ENCODE measurements at regions not wholly inside any gene's neighbourhood (a gene's known extent, or its start where the extent isn't known, plus 50 kb on each side); places are given as distances from the start of the nearest gene placed in this dataset.

- no peaks in the 10 kb centered on the region for H3K27me3 ChIP-seq
- H3K9me3 ChIP-seq = no peaks in the 10 kb centered on the region
- intact Hi-C loops (cut with DNase I) = no loop called here
- no peaks in the 10 kb centered on the region for H3K4me1 ChIP-seq
- no peak overlapping the region for H3K4me3 ChIP-seq (replicated peaks in 1 of 3)
- H3K27ac ChIP-seq = no peak overlapping the region
- TF ChIP-seq CTCF (IDR thresholded peaks at IDR 0.05) (no peak), POLR2A (IDR thresholded peaks at IDR 0.05) (no peak)
- H3K36me3 ChIP-seq = no peaks in the 10 kb centered on the region
- 48 to 59% methylated on average over 1 of the region's 1 CpG for WGBS, 2 donors
- no peak for DNase-seq
Measured at GRCh38 chr13:83378908-83379307, 503.4 kb downstream of the SLITRK1 start.

- 60 to 76% methylated on average over 1 of the region's 1 CpG for WGBS, 2 donors
- no peaks in the 10 kb centered on the region for H3K27me3 ChIP-seq
- H3K36me3 ChIP-seq = no peaks in the 10 kb centered on the region
- no peak overlapping the region for H3K4me3 ChIP-seq (replicated peaks in 1 of 3)
- H3K4me1 ChIP-seq = no peaks in the 10 kb centered on the region
- H3K9me3 ChIP-seq = no peaks in the 10 kb centered on the region
- no peak for DNase-seq
- TF ChIP-seq CTCF (IDR thresholded peaks at IDR 0.05) (no peak), POLR2A (IDR thresholded peaks at IDR 0.05) (no peak)
- H3K27ac ChIP-seq = no peak overlapping the region
- intact Hi-C loops (cut with DNase I) = no loop called here
Measured at GRCh38 chr13:83377491-83377890, 504.8 kb downstream of the SLITRK1 start.

GRCh38 chr13:83372786-83373185 lies 509.5 kb downstream of the SLITRK1 start:
- intact Hi-C loops (cut with DNase I) = no loop called here
- WGBS, 2 donors = 33 to 36% methylated on average over 2 of the region's 2 CpGs
- no peak for DNase-seq
- no peak overlapping the region for H3K27ac ChIP-seq
- no peaks in the 10 kb centered on the region for H3K27me3 ChIP-seq
- H3K36me3 ChIP-seq = no peaks in the 10 kb centered on the region
- H3K4me1 ChIP-seq = no peaks in the 10 kb centered on the region
- H3K4me3 ChIP-seq (replicated peaks in 1 of 3) = no peak overlapping the region
- TF ChIP-seq CTCF (IDR thresholded peaks at IDR 0.05) (no peak), POLR2A (IDR thresholded peaks at IDR 0.05) (no peak)
- H3K9me3 ChIP-seq = no peaks in the 10 kb centered on the region

- H3K4me1 ChIP-seq = no peaks in the 10 kb centered on the region
- H3K9me3 ChIP-seq = no peaks in the 10 kb centered on the region
- H3K4me3 ChIP-seq (replicated peaks in 1 of 3) = no peak overlapping the region
- TF ChIP-seq POLR2A (IDR thresholded peaks at IDR 0.05) (no peak), CTCF (IDR thresholded peaks at IDR 0.05) (no peak)
- intact Hi-C loops (cut with DNase I) = no loop called here
- no peak for DNase-seq
- H3K36me3 ChIP-seq = no peaks in the 10 kb centered on the region
- no peak overlapping the region for H3K27ac ChIP-seq
- no peaks in the 10 kb centered on the region for H3K27me3 ChIP-seq
Measured at GRCh38 chr13:83365723-83366122, 516.6 kb downstream of the SLITRK1 start.

- WGBS, 2 donors = 90 to 95% methylated on average over 1 of the region's 1 CpG
- H3K27me3 ChIP-seq = no peaks in the 10 kb centered on the region
- H3K9me3 ChIP-seq = no peaks in the 10 kb centered on the region
- no peak for DNase-seq
- TF ChIP-seq POLR2A (IDR thresholded peaks at IDR 0.05) (no peak), CTCF (IDR thresholded peaks at IDR 0.05) (no peak)
- H3K4me3 ChIP-seq (replicated peaks in 1 of 3) = no peak overlapping the region
- no peaks in the 10 kb centered on the region for H3K36me3 ChIP-seq
- H3K27ac ChIP-seq = no peak overlapping the region
- intact Hi-C loops (cut with DNase I) = no loop called here
- no peaks in the 10 kb centered on the region for H3K4me1 ChIP-seq
Measured at GRCh38 chr13:83355041-83355440, 527.2 kb downstream of the SLITRK1 start.
